KMS-11 (cell line): ENCODE measurements at regions not wholly inside any gene's neighbourhood (a gene's known extent, or its start where the extent isn't known, plus 50 kb on each side); places are given as distances from the start of the nearest gene placed in this dataset.

Experiments used
- H2AFZ ChIP-seq: fragments of 200-600 bp; sonication (generic); 2 replicates; pipeline ENCODE4 v1.6.1; 2016; ENCODE audit warnings: antibody characterized with exemption, mixed run types, low read depth
- H3K27ac ChIP-seq: fragments of 200-600 bp; sonication (generic); 2 replicates; pipeline ENCODE4 v1.6.1; 2016; ENCODE audit warnings: mild to moderate bottlenecking, mixed run types
- H3K27me3 ChIP-seq: fragments of 200-600 bp; sonication (generic); 2 replicates; pipeline ENCODE4 v1.6.1; 2017; ENCODE audit warnings: mild to moderate bottlenecking, low read depth, mixed run types, moderate library complexity; ENCODE audit not compliant: insufficient read depth
- H3K36me3 ChIP-seq: fragments of 200-600 bp; sonication (generic); 2 replicates; pipeline ENCODE4 v1.6.1; 2017; ENCODE audit warnings: mild to moderate bottlenecking, mixed run types; ENCODE audit not compliant: insufficient read depth
- H3K4me1 ChIP-seq: fragments of 200-600 bp; sonication (generic); 2 replicates; pipeline ENCODE4 v1.6.1; 2016; ENCODE audit warnings: mild to moderate bottlenecking, low read depth, mixed run types; ENCODE audit not compliant: poor library complexity, severe bottlenecking
- H3K4me2 ChIP-seq: fragments of 200-600 bp; sonication (generic); 2 replicates; pipeline ENCODE4 v1.7.0; 2016; ENCODE audit warnings: mild to moderate bottlenecking, mixed run types
- H3K4me3 ChIP-seq: fragments of 200-600 bp; sonication (generic); IDR thresholded peaks from 2 replicates; pipeline ENCODE4 v1.6.1; 2017; ENCODE audit warnings: low read depth, low read length, mixed read lengths; ENCODE audit not compliant: insufficient read depth
- H3K79me2 ChIP-seq: fragments of 200-600 bp; sonication (generic); 2 replicates; pipeline ENCODE4 v1.6.1; 2016; ENCODE audit warnings: low read depth, mixed run types; ENCODE audit not compliant: insufficient read depth
- H3K9ac ChIP-seq: fragments of 200-600 bp; sonication (generic); 2 replicates; pipeline ENCODE4 v1.6.1; 2016; ENCODE audit warnings: mild to moderate bottlenecking, mixed run types
- H4K20me1 ChIP-seq: fragments of 200-600 bp; sonication (generic); 2 replicates; pipeline ENCODE4 v1.6.1; 2016; ENCODE audit warnings: mild to moderate bottlenecking, mixed run types; ENCODE audit not compliant: insufficient read depth
- TF ChIP-seq, protein P1 (sequence below): fragments of 200-600 bp; sonication (generic); conservative IDR thresholded peaks from 2 replicates; pipeline ENCODE4 v1.6.1; 2017; ENCODE audit warnings: low read depth, mild to moderate bottlenecking, antibody characterized with exemption, low read length, moderate library complexity, mixed read lengths

DNA sequence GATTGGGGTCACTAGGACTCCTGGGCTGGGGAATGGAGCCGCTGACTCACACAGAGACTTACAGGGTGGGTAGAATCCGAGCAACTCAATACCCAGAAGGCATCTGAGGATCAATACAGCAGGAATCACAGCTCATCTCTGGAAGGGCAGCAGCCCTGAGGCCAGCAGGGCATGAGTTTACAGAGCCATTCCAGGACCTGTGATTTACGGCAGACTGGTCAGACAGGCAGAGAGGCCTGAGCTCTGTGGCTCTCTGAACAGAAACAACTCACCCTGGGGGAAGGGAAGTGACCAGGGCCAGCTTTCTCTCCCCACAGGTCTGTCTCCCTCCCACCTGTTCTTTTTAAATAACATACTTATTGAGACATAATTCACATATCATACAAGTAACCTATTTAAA is 88.2 kb upstream of the CXCL12 start:
- Histone ChIP-seq H3K27ac (no peak overlapping the region), H2AFZ (no peak overlapping the region), H3K4me3 (no peak overlapping the region), H3K9ac (no peak overlapping the region), H3K4me2 (no peak overlapping the region), H3K4me1 (no peaks in the 10 kb centered on the region), H3K79me2 (no peaks in the 10 kb centered on the region), H4K20me1 (no peaks in the 10 kb centered on the region), H3K36me3 (no peaks in the 10 kb centered on the region), H3K27me3 (no peaks in the 10 kb centered on the region)
- TF ChIP-seq, protein P1, sequence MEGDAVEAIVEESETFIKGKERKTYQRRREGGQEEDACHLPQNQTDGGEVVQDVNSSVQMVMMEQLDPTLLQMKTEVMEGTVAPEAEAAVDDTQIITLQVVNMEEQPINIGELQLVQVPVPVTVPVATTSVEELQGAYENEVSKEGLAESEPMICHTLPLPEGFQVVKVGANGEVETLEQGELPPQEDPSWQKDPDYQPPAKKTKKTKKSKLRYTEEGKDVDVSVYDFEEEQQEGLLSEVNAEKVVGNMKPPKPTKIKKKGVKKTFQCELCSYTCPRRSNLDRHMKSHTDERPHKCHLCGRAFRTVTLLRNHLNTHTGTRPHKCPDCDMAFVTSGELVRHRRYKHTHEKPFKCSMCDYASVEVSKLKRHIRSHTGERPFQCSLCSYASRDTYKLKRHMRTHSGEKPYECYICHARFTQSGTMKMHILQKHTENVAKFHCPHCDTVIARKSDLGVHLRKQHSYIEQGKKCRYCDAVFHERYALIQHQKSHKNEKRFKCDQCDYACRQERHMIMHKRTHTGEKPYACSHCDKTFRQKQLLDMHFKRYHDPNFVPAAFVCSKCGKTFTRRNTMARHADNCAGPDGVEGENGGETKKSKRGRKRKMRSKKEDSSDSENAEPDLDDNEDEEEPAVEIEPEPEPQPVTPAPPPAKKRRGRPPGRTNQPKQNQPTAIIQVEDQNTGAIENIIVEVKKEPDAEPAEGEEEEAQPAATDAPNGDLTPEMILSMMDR: no peak

DNA sequence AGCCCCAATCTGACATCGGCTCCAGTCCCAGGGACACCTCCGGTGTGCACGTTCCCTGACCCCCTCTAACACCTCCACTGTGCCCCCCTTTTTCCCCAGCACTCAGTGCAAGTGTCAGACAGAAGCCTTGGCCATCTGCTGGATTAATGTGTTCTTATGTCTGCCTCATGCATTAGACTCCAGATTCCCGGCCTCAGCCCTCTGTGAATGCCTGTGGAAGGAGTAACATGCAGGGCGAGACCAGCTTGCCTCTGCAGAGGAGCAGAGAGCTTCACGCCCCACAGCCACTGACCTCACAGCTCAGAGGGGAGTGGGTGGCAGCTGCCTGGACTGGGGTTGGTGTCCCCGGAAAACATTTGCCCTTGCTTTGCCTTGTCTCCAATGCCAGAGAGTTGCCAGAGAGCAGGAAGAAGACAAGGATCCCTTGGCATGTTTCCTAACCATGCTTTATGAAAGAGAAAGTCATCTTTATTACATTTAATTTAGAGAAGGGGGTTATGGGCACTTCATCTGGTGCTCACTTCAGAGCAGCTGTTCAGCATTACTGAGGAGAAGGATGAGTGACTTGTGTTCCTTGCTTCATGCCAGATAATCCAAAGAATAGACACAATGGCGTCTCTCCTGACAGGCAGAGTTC is 91.6 kb upstream of the CXCL12 start:
- no peaks in the 10 kb centered on the region for H3K4me1 ChIP-seq
- no peak overlapping the region for H3K4me3 ChIP-seq
- no peak overlapping the region for H3K27ac ChIP-seq
- no peak overlapping the region for H3K9ac ChIP-seq
- H3K27me3 ChIP-seq: no peaks in the 10 kb centered on the region
- H2AFZ ChIP-seq: no peak overlapping the region
- TF ChIP-seq, protein P1: no peak
- no peak overlapping the region for H3K4me2 ChIP-seq
- no peaks in the 10 kb centered on the region for H4K20me1 ChIP-seq
- no peaks in the 10 kb centered on the region for H3K79me2 ChIP-seq
- no peaks in the 10 kb centered on the region for H3K36me3 ChIP-seq

DNA sequence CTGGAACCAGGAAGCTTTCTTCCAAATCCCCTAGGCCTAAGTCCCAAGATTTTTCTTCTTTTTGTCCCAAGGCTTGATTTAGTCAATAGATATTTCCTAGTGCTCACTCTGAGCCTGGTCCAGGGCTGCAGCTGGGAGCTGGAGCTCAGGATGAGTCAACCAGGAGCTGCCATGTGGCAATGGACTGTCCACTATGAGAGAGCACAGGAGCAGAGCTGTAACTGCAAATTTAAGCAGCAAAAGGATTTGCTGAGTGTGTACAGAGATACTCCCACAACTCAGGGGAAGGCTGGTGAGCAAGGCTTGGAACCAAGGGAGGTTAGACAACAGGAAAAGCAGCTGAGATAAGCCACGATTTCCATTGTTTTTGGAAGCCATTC is 92.1 kb upstream of the CXCL12 start:
- H3K4me2 ChIP-seq: no peak overlapping the region
- H3K9ac ChIP-seq: no peak overlapping the region
- H3K27me3 ChIP-seq: no peaks in the 10 kb centered on the region
- no peaks in the 10 kb centered on the region for H3K79me2 ChIP-seq
- no peaks in the 10 kb centered on the region for H3K36me3 ChIP-seq
- H3K4me1 ChIP-seq: no peaks in the 10 kb centered on the region
- H4K20me1 ChIP-seq: no peaks in the 10 kb centered on the region
- H3K4me3 ChIP-seq: no peak overlapping the region
- no peak overlapping the region for H3K27ac ChIP-seq
- TF ChIP-seq, protein P1: no peak
- H2AFZ ChIP-seq: no peak overlapping the region

DNA sequence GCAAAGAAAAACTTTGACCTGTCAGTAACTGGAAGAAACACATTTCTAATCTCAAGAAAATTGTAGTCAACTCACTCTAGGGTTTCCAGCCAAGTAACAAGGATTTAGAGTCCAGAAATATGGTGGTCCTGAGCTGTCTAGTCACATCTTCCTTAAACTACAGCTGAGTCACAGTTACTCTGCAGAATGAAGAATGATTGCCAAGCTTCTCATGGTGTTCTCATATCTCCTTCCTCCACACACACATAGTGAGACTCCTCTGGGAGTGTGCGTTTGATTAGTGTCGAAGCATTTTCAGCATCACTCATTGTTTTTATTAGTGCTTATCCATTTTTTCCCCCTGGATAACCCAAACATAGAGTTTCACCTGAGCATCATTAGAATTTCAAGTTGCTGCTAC is 93.1 kb upstream of the CXCL12 start:
- Histone ChIP-seq H4K20me1 (no peaks in the 10 kb centered on the region), H3K4me3 (no peak overlapping the region), H3K79me2 (no peaks in the 10 kb centered on the region), H3K36me3 (no peaks in the 10 kb centered on the region), H3K4me1 (no peaks in the 10 kb centered on the region), H3K4me2 (no peak overlapping the region), H2AFZ (no peak overlapping the region), H3K27ac (no peak overlapping the region), H3K27me3 (no peaks in the 10 kb centered on the region), H3K9ac (no peak overlapping the region)
- TF ChIP-seq, protein P1: no peak
